Fibroblast of lung (primary cell): ENCODE measurements at regions not wholly inside any gene's neighbourhood (a gene's known extent, or its start where the extent isn't known, plus 50 kb on each side); places are given as distances from the start of the nearest gene placed in this dataset.

Experiments
- DNase-seq, 2 donors: peaks; one replicate each; pipeline versions ENCODE4 v3.0.0 to v3.0.0-alpha.2; 2010; ENCODE audit warnings: low read depth in 2 of 2
- H2AFZ ChIP-seq: 2 replicates; pipeline ENCODE4 v1.5.1; 2012; ENCODE audit warnings: low read length, control low read depth, inconsistent platforms
- H3K27ac ChIP-seq: 2 replicates; pipeline ENCODE4 v1.5.1; 2011; ENCODE audit warnings: low read length, control low read depth; ENCODE audit not compliant: insufficient read depth
- H3K27me3 ChIP-seq: 2 replicates; pipeline ENCODE4 v1.5.1; 2011; ENCODE audit warnings: mild to moderate bottlenecking, low read length; ENCODE audit not compliant: control insufficient read depth, insufficient read depth
- H3K36me3 ChIP-seq: 2 replicates; pipeline ENCODE4 v1.5.1; 2011; ENCODE audit warnings: low read length; ENCODE audit not compliant: control insufficient read depth, insufficient read depth
- H3K4me1 ChIP-seq: 2 replicates; pipeline ENCODE4 v1.5.1; 2011; ENCODE audit warnings: low read length; ENCODE audit not compliant: control insufficient read depth, insufficient read depth; ENCODE audit errors: extremely low read depth
- H3K4me2 ChIP-seq: 2 replicates; pipeline ENCODE4 v1.5.1; 2011; ENCODE audit warnings: low read length, control low read depth; ENCODE audit not compliant: insufficient read depth; ENCODE audit errors: extremely low read depth
- H3K4me3 ChIP-seq, 4 experiments: fragments of 200-600 bp in 1 of 4; sonication (generic) in 1 of 4; replicated peaks in 1 of 4; 2 replicates each; pipeline ENCODE4 v1.5.1; 2011 to 2016; ENCODE audit warnings: low read length in 4 of 4, low read depth in 3 of 4, mild to moderate bottlenecking in 3 of 4, control low read depth in 2 of 4, inconsistent platforms in 1 of 4, mixed read lengths in 1 of 4; ENCODE audit not compliant: insufficient read depth in 1 of 4; ENCODE audit errors: control extremely low read depth in 1 of 4
- H3K79me2 ChIP-seq: 2 replicates; pipeline ENCODE4 v1.5.1; 2012; ENCODE audit warnings: mild to moderate bottlenecking, low read length, inconsistent platforms; ENCODE audit not compliant: control insufficient read depth, insufficient read depth
- H3K9ac ChIP-seq: 2 replicates; pipeline ENCODE4 v1.5.1; 2011; ENCODE audit warnings: mild to moderate bottlenecking, low read length, control low read depth; ENCODE audit not compliant: insufficient read depth
- H3K9me3 ChIP-seq: 2 replicates; pipeline ENCODE4 v1.5.1; 2012; ENCODE audit warnings: low read depth, low read length; ENCODE audit not compliant: control insufficient read depth, insufficient read depth
- H4K20me1 ChIP-seq: 2 replicates; pipeline ENCODE4 v1.5.1; 2011; ENCODE audit warnings: low read length; ENCODE audit not compliant: control insufficient read depth, insufficient read depth; ENCODE audit errors: extremely low read depth
- EZH2 ChIP-seq: IDR thresholded peaks from 2 replicates; pipeline ENCODE4 v1.5.1; 2012; ENCODE audit warnings: low read length, control low read depth, mild to moderate bottlenecking; ENCODE audit errors: missing control alignments
- TF ChIP-seq, protein P1 (sequence below), 2 donors: IDR thresholded peaks in 1 of 2; conservative IDR thresholded peaks in 1 of 2; 1 replicate in 1 of 2; 2 replicates in 1 of 2; pipeline ENCODE4 v1.5.1; 2011 to 2012; ENCODE audit warnings: low read length in 2 of 2, control low read depth in 1 of 2, inconsistent platforms in 1 of 2, low read depth in 1 of 2, mild to moderate bottlenecking in 1 of 2

DNA sequence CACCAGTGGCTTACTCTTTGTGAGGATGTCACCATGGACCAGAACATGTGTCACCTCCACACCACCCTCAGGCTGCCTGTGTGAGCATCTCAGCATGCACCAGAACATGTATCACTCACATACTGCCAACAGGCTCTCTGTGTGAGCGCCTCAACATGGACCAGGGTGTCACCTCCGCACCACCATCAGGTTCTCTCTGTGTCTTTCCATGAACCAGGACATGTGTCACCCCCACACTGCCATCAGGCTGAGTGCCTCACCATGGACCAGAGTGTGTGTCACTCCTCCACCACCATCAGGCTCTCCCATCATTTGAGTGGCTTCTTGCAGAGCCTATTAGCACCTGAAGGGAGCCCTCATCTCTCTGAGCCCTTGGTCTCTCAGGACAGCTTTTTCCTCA, 125.2 kb downstream of the ZNF648 start:
- no peak overlapping the region for H2AFZ ChIP-seq
- H3K9ac ChIP-seq = no peak overlapping the region
- no peak overlapping the region for H3K27ac ChIP-seq
- H4K20me1 ChIP-seq = no peaks in the 10 kb centered on the region
- H3K79me2 ChIP-seq = no peaks in the 10 kb centered on the region
- DNase-seq = no peak
- no peaks in the 10 kb centered on the region for H3K9me3 ChIP-seq
- no peak overlapping the region for H3K4me2 ChIP-seq
- no peak for TF ChIP-seq EZH2
- TF ChIP-seq, protein P1, sequence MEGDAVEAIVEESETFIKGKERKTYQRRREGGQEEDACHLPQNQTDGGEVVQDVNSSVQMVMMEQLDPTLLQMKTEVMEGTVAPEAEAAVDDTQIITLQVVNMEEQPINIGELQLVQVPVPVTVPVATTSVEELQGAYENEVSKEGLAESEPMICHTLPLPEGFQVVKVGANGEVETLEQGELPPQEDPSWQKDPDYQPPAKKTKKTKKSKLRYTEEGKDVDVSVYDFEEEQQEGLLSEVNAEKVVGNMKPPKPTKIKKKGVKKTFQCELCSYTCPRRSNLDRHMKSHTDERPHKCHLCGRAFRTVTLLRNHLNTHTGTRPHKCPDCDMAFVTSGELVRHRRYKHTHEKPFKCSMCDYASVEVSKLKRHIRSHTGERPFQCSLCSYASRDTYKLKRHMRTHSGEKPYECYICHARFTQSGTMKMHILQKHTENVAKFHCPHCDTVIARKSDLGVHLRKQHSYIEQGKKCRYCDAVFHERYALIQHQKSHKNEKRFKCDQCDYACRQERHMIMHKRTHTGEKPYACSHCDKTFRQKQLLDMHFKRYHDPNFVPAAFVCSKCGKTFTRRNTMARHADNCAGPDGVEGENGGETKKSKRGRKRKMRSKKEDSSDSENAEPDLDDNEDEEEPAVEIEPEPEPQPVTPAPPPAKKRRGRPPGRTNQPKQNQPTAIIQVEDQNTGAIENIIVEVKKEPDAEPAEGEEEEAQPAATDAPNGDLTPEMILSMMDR (conservative IDR thresholded peaks at IDR 0.05 in 1 of 2, IDR thresholded peaks at IDR 0.05 in 1 of 2; ENCODE audit: low read depth in 1 of 2, low read length in 2 of 2) = no peak
- no peaks in the 10 kb centered on the region for H3K4me1 ChIP-seq
- no peak overlapping the region for H3K4me3 ChIP-seq
- no peaks in the 10 kb centered on the region for H3K36me3 ChIP-seq
- H3K27me3 ChIP-seq = no peaks in the 10 kb centered on the region

DNA sequence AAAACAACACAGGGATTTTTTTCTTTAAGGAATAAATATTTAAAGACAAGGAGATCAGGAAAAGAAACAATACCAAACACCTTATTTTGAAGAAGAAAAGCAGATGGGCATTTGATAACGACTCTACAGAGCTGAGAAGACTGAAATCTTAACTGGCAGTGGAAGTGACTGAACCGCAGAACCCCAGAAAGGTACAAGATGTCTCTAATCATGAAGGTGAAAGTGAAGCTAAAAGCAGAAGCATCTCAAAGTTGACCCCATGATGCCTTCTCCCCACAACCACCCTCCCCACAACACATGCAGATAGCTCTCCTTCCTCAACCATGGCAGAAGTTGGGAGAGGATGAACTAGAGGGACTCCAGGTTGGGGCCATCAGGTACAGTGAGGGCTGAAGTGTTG, 129.6 kb downstream of the ZNF648 start:
- no peaks in the 10 kb centered on the region for H3K79me2 ChIP-seq
- H4K20me1 ChIP-seq = no peaks in the 10 kb centered on the region
- H3K27ac ChIP-seq = no peak overlapping the region
- no peaks in the 10 kb centered on the region for H3K4me1 ChIP-seq
- no peak overlapping the region for H3K4me2 ChIP-seq
- no peak for DNase-seq
- TF ChIP-seq EZH2 = no peak
- TF ChIP-seq, protein P1 (conservative IDR thresholded peaks at IDR 0.05 in 1 of 2, IDR thresholded peaks at IDR 0.05 in 1 of 2; ENCODE audit: low read depth in 1 of 2, low read length in 2 of 2) = no peak
- H2AFZ ChIP-seq = no peak overlapping the region
- no peaks in the 10 kb centered on the region for H3K9me3 ChIP-seq
- H3K27me3 ChIP-seq = no peaks in the 10 kb centered on the region
- no peak overlapping the region for H3K9ac ChIP-seq
- no peak overlapping the region for H3K4me3 ChIP-seq
- no peaks in the 10 kb centered on the region for H3K36me3 ChIP-seq

DNA sequence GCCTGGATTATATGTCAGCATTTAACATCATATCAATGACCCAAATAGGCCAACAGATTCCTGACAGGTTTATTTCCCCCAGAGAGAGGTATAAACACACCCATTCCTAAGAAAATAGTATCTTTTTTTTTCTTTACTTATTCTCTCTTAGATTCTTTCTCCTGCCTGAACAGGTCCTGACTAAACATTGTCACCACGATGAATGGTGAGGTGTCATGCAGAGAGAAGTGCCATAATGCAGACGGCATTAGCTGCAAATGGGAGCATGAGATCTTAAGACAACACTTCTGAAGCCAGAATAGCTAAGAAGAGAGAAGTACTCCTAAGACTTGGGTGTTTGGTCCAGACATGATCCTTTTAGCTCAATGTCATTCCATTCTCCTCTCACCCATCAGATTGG, 131.3 kb downstream of the ZNF648 start:
- Histone ChIP-seq H3K27ac (no peak overlapping the region), H4K20me1 (no peaks in the 10 kb centered on the region), H3K4me3 (no peak overlapping the region), H3K9me3 (no peaks in the 10 kb centered on the region), H2AFZ (no peak overlapping the region), H3K4me2 (no peak overlapping the region), H3K27me3 (no peaks in the 10 kb centered on the region), H3K79me2 (no peaks in the 10 kb centered on the region), H3K9ac (no peak overlapping the region), H3K4me1 (no peaks in the 10 kb centered on the region), H3K36me3 (no peaks in the 10 kb centered on the region)
- TF ChIP-seq EZH2 = no peak
- TF ChIP-seq, protein P1 (conservative IDR thresholded peaks at IDR 0.05 in 1 of 2, IDR thresholded peaks at IDR 0.05 in 1 of 2; ENCODE audit: low read depth in 1 of 2, low read length in 2 of 2) = no peak
- no peak for DNase-seq
